Right kidney (tissue), 1 donor: ENCODE measurements at regions not wholly inside any gene's neighbourhood (a gene's known extent, or its start where the extent isn't known, plus 50 kb on each side); places are given as distances from the start of the nearest gene placed in this dataset.
"Not testable (repeated sequence)": the region's sequence is repeated elsewhere in the genome, so short reads cannot be mapped to it uniquely, and the experiment has no call there.

Experiments used
- DNase-seq: peaks from one replicate; pipeline ENCODE4 v3.0.0-alpha.2; 2016

GRCh38 chr21:5013455-5014304, 5507.7 kb upstream of the TPTE start:
- not testable (repeated sequence) for DNase-seq

DNA sequence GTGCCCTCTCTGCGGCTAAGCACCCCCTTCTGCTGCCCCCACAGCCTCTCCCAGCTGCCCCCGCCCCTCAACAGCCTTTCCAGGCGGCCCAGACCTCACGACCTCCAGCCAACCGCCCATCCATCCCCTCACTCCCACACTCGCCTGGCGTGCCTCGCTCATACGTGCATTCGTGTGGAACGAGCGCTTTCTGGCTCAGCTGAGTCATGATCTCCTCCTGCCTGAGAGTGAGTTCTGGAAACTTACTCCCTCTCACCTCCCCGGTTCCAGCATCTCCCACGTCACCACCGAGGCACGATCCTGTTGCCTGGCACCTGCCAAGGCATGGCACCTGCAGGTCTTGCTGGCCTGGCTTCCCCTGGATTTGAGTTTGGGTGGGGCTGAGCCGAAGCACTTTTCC, 5506.2 kb upstream of the TPTE start:
- not testable (repeated sequence) for DNase-seq

DNA sequence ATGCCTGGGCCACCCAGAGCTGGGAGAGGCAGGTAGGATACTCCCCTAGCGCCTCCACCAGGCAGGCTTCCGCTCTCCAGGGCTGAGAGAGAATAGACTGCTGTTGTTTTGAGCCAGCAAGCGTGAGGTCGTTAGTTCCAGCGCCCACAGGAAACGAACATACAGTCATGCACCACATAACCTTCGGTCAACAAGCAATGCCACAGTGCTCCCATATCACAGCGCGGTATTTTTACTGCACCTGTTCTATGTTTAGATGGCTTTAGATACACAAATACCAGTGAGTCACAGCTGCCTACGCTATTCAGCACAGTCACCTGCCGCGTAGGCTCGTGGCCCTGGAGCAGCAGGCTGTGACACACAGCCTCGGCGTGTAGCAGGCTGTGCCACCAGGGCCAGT, 5502.3 kb upstream of the TPTE start:
- not testable (repeated sequence) for DNase-seq

GRCh38 chr21:5021815-5022214, 5499.6 kb upstream of the TPTE start:
- DNase-seq = not testable (repeated sequence)

DNA sequence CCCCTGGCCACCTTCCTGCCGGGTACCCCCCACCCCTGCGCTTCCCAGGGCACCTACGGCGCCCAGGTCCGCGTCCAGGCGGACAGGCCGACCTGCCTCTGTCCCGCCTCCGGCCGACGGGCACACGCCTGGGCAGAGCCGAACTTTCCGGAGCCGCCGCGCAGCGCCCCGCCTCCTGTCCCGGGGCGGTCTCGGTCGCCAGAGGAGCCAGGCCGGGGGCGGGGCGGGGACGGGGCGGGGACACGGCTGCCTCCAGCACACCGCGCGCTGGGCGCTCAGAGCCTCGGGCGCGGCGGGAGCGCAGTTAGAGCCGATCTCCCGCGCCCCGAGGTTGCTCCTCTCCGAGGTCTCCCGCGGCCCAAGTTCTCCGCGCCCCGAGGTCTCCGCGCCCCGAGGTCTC, 5499.1 kb upstream of the TPTE start:
- not testable (repeated sequence) for DNase-seq

DNA sequence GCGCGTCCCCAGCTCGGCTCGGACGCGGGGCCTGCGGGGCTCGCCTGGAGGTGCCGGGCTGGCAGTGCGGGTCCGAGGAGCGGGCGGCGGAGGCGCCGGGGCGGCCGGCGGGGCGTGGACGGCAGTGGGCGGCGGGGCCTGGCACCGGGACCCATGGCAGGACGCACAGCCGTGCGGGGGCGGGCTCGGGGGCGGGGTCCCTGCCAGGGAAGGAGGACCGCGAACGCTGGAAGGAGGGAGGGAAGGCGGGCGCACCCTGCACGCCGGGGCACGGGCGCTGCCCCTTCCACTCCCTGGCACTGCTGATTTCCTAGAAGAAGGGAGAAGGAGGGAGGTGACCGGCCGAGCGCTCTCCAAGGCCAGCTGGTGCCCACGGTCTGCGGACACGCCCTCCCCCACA, 5498.6 kb upstream of the TPTE start:
- not testable (repeated sequence) for DNase-seq

DNA sequence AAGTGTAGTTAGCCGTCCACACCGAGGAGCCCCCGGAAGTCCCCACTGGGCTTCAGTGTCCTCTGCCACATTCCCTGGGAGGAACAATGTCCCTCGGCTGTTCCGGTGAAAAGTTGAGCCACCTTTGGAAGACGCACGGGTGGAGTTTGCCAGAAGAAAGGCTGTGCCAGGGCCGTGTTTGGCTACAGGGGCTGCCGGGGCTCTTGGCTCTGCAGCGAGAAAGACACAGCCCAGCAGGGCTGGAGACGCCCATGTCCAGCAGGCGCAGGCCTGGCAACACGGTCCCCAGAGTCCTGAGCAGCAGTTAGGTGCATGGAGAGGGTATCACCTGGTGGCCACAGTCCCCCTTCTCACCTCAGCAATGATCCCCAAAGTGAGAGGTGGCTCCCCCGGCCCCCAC, 5486.2 kb upstream of the TPTE start:
- DNase-seq = not testable (repeated sequence)

GRCh38 chr21:5035587-5035986, 5485.8 kb upstream of the TPTE start:
- DNase-seq = not testable (repeated sequence)

GRCh38 chr21:5037606-5038331, 5483.6 kb upstream of the TPTE start:
- DNase-seq = not testable (repeated sequence)

DNA sequence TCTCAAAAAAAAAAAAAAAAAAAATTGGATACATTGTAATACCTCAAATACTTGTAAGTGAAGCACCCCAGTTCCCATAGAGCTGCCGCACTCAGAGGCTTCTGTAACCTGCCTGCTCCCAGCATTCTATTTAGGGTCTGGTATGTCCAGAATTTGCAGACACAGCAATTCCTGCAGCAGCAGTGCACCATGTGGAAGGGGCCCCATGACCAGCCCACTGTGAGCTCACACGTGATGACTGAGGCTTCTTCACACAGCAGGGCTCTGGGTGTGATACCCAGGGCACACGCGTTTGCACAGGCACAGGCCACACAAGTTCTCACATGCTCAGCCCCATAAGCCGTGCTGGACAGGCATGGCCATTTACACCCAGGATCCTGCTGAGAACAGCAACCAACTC, 5481.5 kb upstream of the TPTE start:
- DNase-seq = not testable (repeated sequence)

GRCh38 chr21:5042583-5042982, 5478.8 kb upstream of the TPTE start:
- DNase-seq = not testable (repeated sequence)

- not testable (repeated sequence) for DNase-seq
Measured at GRCh38 chr21:5044812-5045211, 5476.6 kb upstream of the TPTE start.

- DNase-seq = not testable (repeated sequence)
Measured at GRCh38 chr21:5051303-5052018, 5469.9 kb upstream of the TPTE start.

- DNase-seq = not testable (repeated sequence)
Measured at GRCh38 chr21:5055027-5055754, 5466.2 kb upstream of the TPTE start.

GRCh38 chr21:5055996-5056962, 5465.1 kb upstream of the TPTE start:
- DNase-seq = not testable (repeated sequence)

GRCh38 chr21:5057077-5057476, 5464.3 kb upstream of the TPTE start:
- not testable (repeated sequence) for DNase-seq

DNA sequence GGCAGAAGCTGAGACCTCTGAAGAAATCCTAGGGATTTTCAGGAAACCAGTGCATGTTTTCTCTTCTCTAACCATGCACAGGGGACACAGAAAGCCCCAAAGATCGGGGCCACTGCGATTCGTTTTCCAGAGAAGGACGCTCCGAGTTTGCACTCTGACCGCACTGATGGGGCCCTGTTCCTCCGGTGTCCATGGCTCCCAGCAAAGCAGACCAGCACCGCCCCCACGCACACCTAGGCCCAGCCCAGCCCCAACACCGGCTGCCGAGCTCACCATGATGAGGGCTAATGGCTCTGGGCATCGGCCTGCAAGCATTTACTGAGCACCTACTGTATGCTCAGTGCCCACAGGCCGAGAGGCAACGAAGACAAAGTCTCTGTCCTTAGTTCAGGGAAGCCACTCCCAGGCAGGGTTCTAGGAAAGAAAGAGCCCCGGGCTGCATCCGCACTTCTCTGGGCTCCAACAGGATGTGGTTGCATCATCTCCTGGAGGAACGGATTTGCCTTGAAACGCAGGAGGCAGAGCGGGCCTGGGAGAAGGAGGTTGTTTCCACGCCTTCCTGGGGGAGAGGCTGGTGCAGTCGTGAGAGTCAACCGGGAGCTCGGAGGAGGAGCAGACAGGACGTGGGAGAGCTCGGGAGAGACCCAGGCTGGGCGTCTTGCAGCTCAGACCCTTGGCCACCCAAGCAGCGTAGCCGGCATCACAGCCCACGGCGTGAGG, 5460.9 kb upstream of the TPTE start:
- not testable (repeated sequence) for DNase-seq

DNA sequence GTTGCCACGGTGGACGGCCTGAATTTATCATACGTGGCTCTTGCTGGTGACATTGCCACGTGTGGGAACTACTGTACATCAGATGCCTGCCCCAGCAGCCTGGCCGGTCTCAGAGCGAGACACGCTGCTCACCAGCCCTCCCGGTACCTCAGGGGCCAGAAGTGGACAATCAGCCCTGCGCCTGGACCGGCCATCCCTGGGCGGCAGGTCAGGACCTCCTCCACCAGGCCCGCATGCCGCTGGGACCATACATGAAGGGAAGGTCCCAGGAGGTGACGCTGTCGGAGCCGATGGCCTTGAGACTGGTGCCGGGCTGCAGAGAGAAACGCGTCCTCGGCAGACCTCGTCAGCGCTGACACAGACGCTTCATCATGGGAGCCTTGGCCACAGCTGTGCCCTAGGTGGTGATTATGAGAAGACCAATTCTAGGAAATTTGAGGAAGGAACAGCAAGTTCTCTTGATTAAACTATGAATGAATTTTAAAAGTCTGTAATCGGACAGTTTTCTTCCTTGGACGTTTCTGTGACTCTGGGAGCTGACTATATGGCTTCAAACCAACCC, 5456.7 kb upstream of the TPTE start:
- not testable (repeated sequence) for DNase-seq
